Left ventricle myocardium superior (tissue), 1 donor: ENCODE measurements at regions not wholly inside any gene's neighbourhood (a gene's known extent, or its start where the extent isn't known, plus 50 kb on each side); places are given as distances from the start of the nearest gene placed in this dataset.
"Not testable (repeated sequence)": the region's sequence is repeated elsewhere in the genome, so short reads cannot be mapped to it uniquely, and the experiment has no call there.

Experiments
- ATAC-seq: fragments of 200-7000 bp; cut with Tn5 transposase; one replicate; pipeline ENCODE4 v1.9.1; 2020; ENCODE audit warnings: mild to moderate bottlenecking, moderate library complexity
- DNase-seq: peaks from one replicate; pipeline ENCODE4 v3.0.0-alpha.2; 2020
- intact Hi-C: fragments of 100-400 bp; cut with micrococcal nuclease; formaldehyde crosslinking; loops from one replicate; pipeline ENCODE4 v1.11.0; 2022
- donor health status: DM: no; HTN: yes; CAD: no; lungs with severe emphysema.

GRCh38 chr2:192500550-192501200 lies 305.9 kb upstream of the TMEFF2 start:
- intact Hi-C loops, result no loop called here
- DNase-seq, result no peak

DNA sequence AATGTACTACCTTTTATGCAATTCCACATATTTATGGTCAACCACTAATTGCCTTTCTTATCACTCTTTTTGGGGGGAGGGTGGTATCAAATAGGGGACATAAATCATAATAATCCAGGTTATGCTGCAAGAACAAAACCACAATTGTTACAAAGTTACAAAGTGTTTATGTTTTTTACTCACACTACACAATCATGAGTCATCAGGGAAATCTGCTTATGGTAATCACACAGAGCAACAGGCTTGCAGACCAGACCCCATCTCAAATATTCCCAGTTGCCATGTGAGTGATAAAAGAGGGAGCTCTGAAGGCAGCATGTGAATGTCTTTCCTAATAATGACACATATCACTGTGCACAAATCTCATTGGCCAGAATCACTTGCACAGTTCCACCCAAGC lies 304.7 kb upstream of the TMEFF2 start:
- no peak for ATAC-seq
- intact Hi-C loops, result no loop called here
- no peak for DNase-seq

More at GRCh38 chr2:192500550-192501200, 305.9 kb upstream of the TMEFF2 start:
- ATAC-seq, result no peak

- intact Hi-C loops, result no loop called here
- DNase-seq (no peak), ATAC-seq (no peak)
Measured at GRCh38 chr2:192498747-192499146, 304.0 kb upstream of the TMEFF2 start.

- intact Hi-C loops, ATAC-seq, DNase-seq: not testable (repeated sequence)
Measured at GRCh38 chr2:192488158-192488557, 293.4 kb upstream of the TMEFF2 start.

DNA sequence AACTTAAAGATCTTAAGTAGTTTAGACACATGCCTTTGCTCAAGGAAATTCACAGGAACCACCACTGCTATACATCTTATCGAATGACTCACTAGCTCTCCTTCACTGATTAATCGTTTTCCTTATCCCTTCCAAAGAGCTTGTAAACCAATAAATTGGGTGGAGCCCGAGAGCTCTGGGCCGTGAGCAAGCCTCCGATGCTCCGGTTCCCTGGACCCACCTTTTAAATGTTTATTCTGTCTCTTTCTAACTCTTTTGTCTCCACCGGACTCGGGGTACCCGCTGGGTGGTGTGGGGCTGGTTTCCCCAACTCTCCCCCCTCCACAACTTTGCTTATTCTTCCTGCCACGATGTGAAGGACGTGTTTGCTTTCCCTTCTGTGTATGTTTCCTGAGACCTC lies 292.9 kb upstream of the TMEFF2 start:
- intact Hi-C loops, result no loop called here
- DNase-seq, result no peak
- no peak for ATAC-seq

GRCh38 chr2:192484903-192485302 lies 290.2 kb upstream of the TMEFF2 start:
- intact Hi-C loops, result no loop called here
- DNase-seq (no peak), ATAC-seq (no peak)

- no peak for DNase-seq
- intact Hi-C loops, result no loop called here
- ATAC-seq, result no peak
Measured at GRCh38 chr2:192480984-192481383, 286.3 kb upstream of the TMEFF2 start.

- ATAC-seq (no peak), DNase-seq (no peak)
- intact Hi-C loops, result no loop called here
Measured at GRCh38 chr2:192473331-192473730, 278.6 kb upstream of the TMEFF2 start.

- ATAC-seq, result no peak
- intact Hi-C loops, result no loop called here
- DNase-seq, result no peak
Measured at GRCh38 chr2:192471982-192472381, 277.2 kb upstream of the TMEFF2 start.

DNA sequence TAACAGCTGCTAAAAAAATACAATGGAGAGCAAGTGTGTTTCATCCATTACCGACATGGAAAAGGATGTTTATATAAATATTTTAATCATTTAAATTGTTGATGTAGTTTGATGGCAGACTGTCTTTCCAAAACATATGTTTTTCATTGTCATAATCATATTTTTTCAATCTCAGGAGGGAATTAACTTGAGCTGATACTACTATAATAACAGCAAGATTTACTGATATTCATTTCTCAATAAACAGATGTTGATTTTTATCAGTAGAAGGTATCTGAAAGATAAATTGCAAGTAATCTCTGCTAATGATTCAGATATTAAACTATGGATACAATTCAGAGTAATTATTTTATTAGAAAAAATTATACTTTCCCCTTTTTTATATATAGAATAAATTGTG lies 274.9 kb upstream of the TMEFF2 start:
- ATAC-seq (no peak), DNase-seq (no peak)
- intact Hi-C loops, result no loop called here

DNA sequence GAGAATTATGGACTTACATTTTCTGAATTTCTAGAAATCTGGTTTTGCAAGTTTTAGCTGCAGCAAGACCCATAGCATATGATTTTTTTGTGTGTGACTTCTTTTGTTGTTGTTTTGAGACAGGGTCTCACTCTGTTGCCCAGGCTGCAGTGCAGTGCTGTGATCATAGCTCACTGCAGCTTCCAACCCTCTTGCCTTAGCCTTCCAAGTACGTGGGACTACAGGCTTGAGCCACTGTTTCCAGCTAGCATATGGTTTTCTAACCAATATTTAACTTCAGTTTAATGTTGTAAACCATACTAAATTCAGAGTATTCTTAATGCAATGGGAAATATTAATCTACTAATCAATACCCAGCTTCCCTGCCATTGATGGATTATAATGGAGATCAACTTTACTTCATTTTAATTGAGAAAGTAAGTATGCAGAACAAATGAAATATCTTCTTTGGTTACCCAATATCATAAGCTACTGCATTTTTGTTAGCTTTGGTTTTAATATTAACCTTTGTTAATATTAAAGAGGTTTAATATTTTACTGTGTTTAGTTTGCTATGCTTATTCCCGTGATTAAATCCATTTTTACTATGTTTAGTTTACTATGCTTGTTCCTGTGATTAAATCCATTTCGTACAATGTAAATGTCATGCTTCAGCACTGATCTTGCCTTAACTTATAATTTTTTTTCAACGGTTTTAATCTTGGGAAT lies 273.4 kb upstream of the TMEFF2 start:
- intact Hi-C loops, result no loop called here
- DNase-seq, result no peak
- no peak for ATAC-seq

- DNase-seq (no peak), ATAC-seq (no peak)
- intact Hi-C loops, result no loop called here
Measured at GRCh38 chr2:192465141-192465540, 270.4 kb upstream of the TMEFF2 start.

GRCh38 chr2:192459422-192459821 lies 264.7 kb upstream of the TMEFF2 start:
- intact Hi-C loops, result no loop called here
- DNase-seq, result no peak
- no peak for ATAC-seq

DNA sequence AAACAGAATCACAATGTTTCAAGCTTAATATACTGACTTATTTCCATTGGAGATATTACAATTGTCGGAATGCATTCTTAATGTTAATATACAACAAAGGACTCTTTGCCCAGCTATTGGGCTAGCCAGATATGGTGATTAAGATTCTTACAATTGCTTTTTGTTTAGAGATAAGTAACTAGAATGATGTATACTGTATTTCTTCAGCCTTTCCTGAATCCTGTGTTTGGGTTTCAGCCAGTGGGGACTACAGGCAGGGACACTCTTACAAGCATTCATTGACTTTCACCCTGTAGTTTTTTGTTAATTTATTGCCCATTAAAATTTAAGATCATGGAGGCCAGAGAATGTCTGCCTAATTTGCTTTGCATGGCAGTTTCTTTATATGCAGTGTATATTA lies 254.1 kb upstream of the TMEFF2 start:
- intact Hi-C loops, result no loop called here
- DNase-seq (no peak), ATAC-seq (no peak)

- DNase-seq (no peak), ATAC-seq (no peak)
- intact Hi-C loops, result no loop called here
Measured at GRCh38 chr2:192444286-192444838, 249.6 kb upstream of the TMEFF2 start.

- ATAC-seq (no peak), DNase-seq (no peak)
- intact Hi-C loops, result no loop called here
Measured at GRCh38 chr2:192443831-192444230, 249.1 kb upstream of the TMEFF2 start.

- ATAC-seq (no peak), DNase-seq (no peak)
- intact Hi-C loops, result no loop called here
Measured at GRCh38 chr2:192438239-192438638, 243.5 kb upstream of the TMEFF2 start.

DNA sequence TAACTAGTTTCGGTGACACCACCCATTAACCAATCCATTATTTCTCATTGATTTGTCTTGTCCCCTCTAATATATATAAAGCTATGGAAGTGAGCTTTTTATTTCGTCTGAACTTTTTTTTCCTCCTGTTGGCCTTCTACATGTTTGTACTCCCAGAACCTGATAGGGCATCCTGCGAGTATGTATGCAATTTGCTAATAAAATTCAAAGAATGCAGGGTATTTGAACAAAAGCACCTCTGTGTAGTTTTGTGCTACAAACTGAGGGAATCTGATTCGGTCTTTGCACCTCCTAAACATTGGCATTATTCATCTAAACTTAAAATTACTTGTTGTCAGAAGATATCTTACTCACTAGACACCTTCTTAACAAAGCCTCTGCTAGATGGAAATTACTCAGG lies 242.9 kb upstream of the TMEFF2 start:
- intact Hi-C loops, result no loop called here
- ATAC-seq (no peak), DNase-seq (no peak)

DNA sequence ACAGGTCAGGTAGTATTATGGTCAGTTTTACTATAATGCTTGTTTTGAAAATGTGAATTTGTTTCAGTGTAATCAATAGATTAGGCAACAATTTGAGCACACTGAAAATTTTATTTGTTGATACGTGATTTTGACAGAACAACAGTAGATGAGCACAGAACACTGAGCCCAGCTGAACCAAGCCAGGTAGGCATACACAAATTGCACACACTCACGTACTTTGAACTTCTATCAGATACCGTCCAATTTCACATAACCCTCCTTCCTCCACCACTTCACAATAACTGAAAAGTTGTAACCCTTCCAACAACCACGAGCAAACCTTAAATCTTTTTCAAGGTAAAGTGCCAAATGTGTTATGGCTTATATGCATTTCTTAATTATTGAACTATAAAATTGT lies 229.5 kb upstream of the TMEFF2 start:
- DNase-seq (no peak), ATAC-seq (no peak)
- intact Hi-C loops, result no loop called here

DNA sequence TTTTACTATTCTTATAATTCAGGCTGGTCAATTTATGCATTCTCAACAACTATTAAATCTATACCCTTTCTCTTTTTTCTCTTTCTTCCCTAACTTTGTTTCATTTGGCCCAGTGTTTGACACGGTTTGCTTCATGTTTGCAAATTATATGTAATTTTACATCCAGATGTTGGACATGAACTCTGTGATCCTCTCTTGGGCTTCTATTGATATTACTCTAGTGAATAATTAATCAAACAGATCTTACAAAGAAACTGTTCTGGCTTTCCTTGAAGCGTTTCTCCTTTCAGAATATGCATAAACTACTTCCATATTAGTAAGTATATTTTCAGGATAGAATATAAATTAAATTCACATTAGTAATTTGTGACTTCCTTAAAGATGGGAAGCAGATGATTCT lies 225.1 kb upstream of the TMEFF2 start:
- ATAC-seq, result no peak
- no peak for DNase-seq
- intact Hi-C loops, result no loop called here

DNA sequence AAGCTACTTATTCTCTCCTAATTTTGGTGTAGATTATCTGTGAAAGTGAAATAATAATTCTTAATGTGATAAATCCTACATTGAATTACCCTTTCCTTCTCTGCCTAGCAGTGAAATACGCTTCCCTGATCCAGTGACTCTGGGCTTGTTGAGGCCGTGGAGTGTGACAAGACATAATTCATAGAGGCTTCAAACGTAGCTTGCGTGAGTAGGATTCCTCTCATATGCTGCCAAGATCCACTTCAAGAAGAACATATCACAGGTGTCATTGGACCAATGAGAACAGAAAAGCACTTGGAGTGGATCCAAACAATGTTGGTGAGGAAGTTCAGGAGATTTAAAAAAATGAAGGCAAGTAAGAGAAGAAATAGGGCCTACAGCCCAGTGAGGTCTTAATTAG lies 221.3 kb upstream of the TMEFF2 start:
- intact Hi-C loops, result no loop called here
- ATAC-seq (no peak), DNase-seq (no peak)
